ENCODE measurements at regions not wholly inside any gene's neighbourhood (a gene's known extent, or its start where the extent isn't known, plus 50 kb on each side); places are given as distances from the start of the nearest gene placed in this dataset.
"Not testable (repeated sequence)": the region's sequence is repeated elsewhere in the genome, so short reads cannot be mapped to it uniquely, and the experiment has no call there.

GRCh38 chr3:153404157-153404556 lies 242.1 kb downstream of the RAP2B start:
- H3K4me3 ChIP-seq (ENCODE audit: low read depth, low read length) = no peak overlapping the region
- TF ChIP-seq CTCF (IDR thresholded peaks at IDR 0.05; ENCODE audit: borderline replicate concordance, insufficient read depth, low read depth, low read length) = no peak

GRCh38 chr3:153405320-153405719 lies 243.3 kb downstream of the RAP2B start:
- not testable (repeated sequence) for H3K4me3 ChIP-seq (ENCODE audit: low read depth, low read length)

GRCh38 chr3:153410517-153410916 lies 248.5 kb downstream of the RAP2B start:
- no peak overlapping the region for H3K4me3 ChIP-seq (ENCODE audit: low read depth, low read length)
- no peak for TF ChIP-seq CTCF (IDR thresholded peaks at IDR 0.05; ENCODE audit: borderline replicate concordance, insufficient read depth, low read depth, low read length)

GRCh38 chr3:153414982-153415381 lies 253.0 kb downstream of the RAP2B start:
- no peak overlapping the region for H3K4me3 ChIP-seq (ENCODE audit: low read depth, low read length)
- no peak for TF ChIP-seq CTCF (IDR thresholded peaks at IDR 0.05; ENCODE audit: borderline replicate concordance, insufficient read depth, low read depth, low read length)

GRCh38 chr3:153422314-153422713 lies 260.3 kb downstream of the RAP2B start:
- no peak overlapping the region for H3K4me3 ChIP-seq (ENCODE audit: low read depth, low read length)
- TF ChIP-seq CTCF (IDR thresholded peaks at IDR 0.05; ENCODE audit: borderline replicate concordance, insufficient read depth, low read depth, low read length) = no peak

GRCh38 chr3:153423820-153424219 lies 261.8 kb downstream of the RAP2B start:
- H3K4me3 ChIP-seq (ENCODE audit: low read depth, low read length) = not testable (repeated sequence)

GRCh38 chr3:153426344-153426743 lies 264.3 kb downstream of the RAP2B start:
- no peak overlapping the region for H3K4me3 ChIP-seq (ENCODE audit: low read depth, low read length)
- TF ChIP-seq CTCF (IDR thresholded peaks at IDR 0.05; ENCODE audit: borderline replicate concordance, insufficient read depth, low read depth, low read length) = no peak

- H3K4me3 ChIP-seq (ENCODE audit: low read depth, low read length) = no peak overlapping the region
- no peak for TF ChIP-seq CTCF (IDR thresholded peaks at IDR 0.05; ENCODE audit: borderline replicate concordance, insufficient read depth, low read depth, low read length)
Observed at GRCh38 chr3:153426803-153427202, 264.8 kb downstream of the RAP2B start.

Measured in GM12875 (cell line).